K562 (cell line): ENCODE measurements at regions not wholly inside any gene's neighbourhood (a gene's known extent, or its start where the extent isn't known, plus 50 kb on each side); places are given as distances from the start of the nearest gene placed in this dataset.

Source experiments
- CREB1 ChIP-seq, 2 experiments: sonication (generic) in 1 of 2; formaldehyde crosslinking in 1 of 2; IDR thresholded peaks; 2 replicates each; pipeline versions ENCODE4 v1.6.1 to v1.8.0; 2012 to 2022; ENCODE audit warnings: inconsistent platforms in 1 of 2, mild to moderate bottlenecking in 1 of 2, missing genetic modification reagents in 1 of 2, moderate library complexity in 1 of 2
- TAF7 ChIP-seq: fragments of 450-650 bp; IDR thresholded peaks from 2 replicates; pipeline ENCODE4 v1.6.1; 2016; ENCODE audit warnings: missing genetic modification characterization, missing compliant biosample characterization
- TF ChIP-seq, protein P1 (sequence below), 3 experiments: IDR thresholded peaks in 2 of 3; conservative IDR thresholded peaks in 1 of 3; 2 replicates each; pipeline ENCODE4 v1.5.1; 2011 to 2012; ENCODE audit warnings: low read length in 3 of 3, mild to moderate bottlenecking in 3 of 3, control low read depth in 2 of 3, improper control_type of control experiment in 1 of 3, inconsistent platforms in 1 of 3, low read depth in 1 of 3, mixed read lengths in 1 of 3, moderate library complexity in 1 of 3; ENCODE audit not compliant: insufficient read depth in 2 of 3

GRCh38 chr3:102737353-102737752 is 302.5 kb downstream of the ZPLD1 start:
- TF ChIP-seq CREB1 (IDR thresholded peaks at IDR 0.05): no peak
- no peak for TF ChIP-seq CREB1 (CRISPR knock-in tag; IDR thresholded peaks at IDR 0.05)
- TF ChIP-seq, protein P1, sequence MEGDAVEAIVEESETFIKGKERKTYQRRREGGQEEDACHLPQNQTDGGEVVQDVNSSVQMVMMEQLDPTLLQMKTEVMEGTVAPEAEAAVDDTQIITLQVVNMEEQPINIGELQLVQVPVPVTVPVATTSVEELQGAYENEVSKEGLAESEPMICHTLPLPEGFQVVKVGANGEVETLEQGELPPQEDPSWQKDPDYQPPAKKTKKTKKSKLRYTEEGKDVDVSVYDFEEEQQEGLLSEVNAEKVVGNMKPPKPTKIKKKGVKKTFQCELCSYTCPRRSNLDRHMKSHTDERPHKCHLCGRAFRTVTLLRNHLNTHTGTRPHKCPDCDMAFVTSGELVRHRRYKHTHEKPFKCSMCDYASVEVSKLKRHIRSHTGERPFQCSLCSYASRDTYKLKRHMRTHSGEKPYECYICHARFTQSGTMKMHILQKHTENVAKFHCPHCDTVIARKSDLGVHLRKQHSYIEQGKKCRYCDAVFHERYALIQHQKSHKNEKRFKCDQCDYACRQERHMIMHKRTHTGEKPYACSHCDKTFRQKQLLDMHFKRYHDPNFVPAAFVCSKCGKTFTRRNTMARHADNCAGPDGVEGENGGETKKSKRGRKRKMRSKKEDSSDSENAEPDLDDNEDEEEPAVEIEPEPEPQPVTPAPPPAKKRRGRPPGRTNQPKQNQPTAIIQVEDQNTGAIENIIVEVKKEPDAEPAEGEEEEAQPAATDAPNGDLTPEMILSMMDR (IDR thresholded peaks at IDR 0.05 in 2 of 3, conservative IDR thresholded peaks at IDR 0.05 in 1 of 3; ENCODE audit: insufficient read depth in 2 of 3, low read depth in 1 of 3, low read length in 3 of 3): no peak
- TF ChIP-seq TAF7 (tag): no peak
